ENCODE measurements at regions not wholly inside any gene's neighbourhood (a gene's known extent, or its start where the extent isn't known, plus 50 kb on each side); places are given as distances from the start of the nearest gene placed in this dataset.

DNA sequence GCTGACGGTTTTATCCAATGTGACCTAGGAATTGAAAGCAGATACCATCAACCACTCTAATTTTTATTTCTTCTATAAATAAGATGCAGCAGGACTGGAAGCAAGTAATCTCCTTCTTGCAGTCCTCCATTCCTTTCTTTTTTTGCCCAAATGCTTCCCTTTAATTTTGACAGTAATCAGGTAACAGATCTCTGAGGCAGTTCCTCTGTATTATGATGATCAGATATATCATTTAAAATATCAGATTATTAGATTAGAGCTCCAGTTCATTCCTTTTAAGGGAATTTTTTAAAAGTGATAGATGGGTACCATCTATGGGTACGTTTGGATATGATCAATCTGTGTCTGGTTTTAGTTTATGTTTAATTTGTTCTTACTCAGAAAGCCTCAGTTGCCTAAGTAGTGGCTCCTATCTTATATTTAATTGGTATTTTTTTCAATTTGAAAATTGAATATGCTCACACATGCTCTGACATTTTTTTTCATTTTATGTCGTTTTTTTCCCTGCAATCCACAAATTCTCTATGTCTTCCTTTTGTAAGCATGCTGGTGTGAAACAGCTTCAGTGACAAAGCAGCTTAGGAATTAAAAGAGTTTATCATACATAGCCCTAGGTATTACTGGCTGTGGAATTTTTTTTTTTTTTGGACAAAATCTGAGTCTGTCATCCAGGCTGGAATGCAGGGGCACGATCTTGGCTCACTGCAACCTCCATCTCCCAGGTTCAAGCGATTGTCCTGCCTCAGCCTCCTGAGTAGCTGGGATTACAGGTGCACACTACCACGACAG lies 73.7 kb upstream of the ANK2 start:
- H3K27ac ChIP-seq (ENCODE audit: low read depth, low read length), result no peak overlapping the region
- no peak overlapping the region for H3K9ac ChIP-seq (ENCODE audit: low read depth in 1 of 2, low read length in 2 of 2)
- no peaks in the 10 kb centered on the region for H3K9me3 ChIP-seq (ENCODE audit: control insufficient read depth in 1 of 2, low read length in 2 of 2)
- no peaks in the 10 kb centered on the region for H3K4me1 ChIP-seq (ENCODE audit: control insufficient read depth in 1 of 2, insufficient read depth in 2 of 2, low read length in 2 of 2)
- H3K4me3 ChIP-seq (ENCODE audit: low read depth in 1 of 2, low read length in 2 of 2), result no peak overlapping the region
- no peaks in the 10 kb centered on the region for H3K36me3 ChIP-seq (ENCODE audit: control insufficient read depth in 1 of 2, insufficient read depth in 2 of 2, low read length in 2 of 2)
- no peaks in the 10 kb centered on the region for H3K27me3 ChIP-seq (ENCODE audit: control insufficient read depth in 1 of 2, insufficient read depth in 2 of 2, low read length in 2 of 2)

DNA sequence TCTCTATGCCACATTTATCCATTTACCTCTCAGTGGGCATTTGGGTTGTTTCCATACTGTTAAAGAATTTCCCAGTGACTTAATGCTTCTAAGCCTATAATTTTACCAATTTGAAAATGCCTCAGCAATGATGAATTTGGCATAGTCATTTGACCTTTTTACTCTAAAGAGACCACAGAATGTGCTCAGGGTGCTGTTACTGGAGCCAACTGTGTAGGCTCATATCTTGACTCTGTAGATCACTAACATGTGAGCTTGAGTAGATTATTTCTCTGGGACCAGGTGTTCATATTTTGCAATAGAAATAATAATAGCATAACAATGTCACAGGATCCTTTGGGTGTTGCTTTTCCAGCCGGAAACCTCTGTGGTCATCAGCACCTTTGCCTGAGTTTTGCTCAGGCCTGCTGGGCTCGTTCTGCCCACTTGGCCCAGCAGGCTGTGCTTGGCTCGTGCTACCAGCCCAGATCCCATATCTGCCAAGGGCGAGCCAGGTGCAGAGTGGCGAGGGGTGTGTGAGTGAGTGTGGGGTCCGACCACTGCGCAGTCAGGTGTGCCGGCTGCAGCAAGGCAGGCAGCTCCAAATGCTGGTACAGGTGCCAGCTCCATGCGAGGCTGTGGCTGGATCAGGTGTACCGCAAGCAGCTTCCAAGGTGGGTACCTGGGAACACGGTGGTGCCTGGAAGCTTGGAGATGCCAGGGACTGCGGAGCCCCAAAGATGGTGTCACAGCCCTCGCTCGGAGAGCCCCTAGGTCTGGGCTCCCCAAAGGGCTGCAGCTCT lies 70.6 kb upstream of the ANK2 start:
- H3K4me3 ChIP-seq (ENCODE audit: low read depth in 1 of 2, low read length in 2 of 2), result no peak overlapping the region
- H3K9me3 ChIP-seq (ENCODE audit: control insufficient read depth in 1 of 2, low read length in 2 of 2), result no peaks in the 10 kb centered on the region
- no peak overlapping the region for H3K9ac ChIP-seq (ENCODE audit: low read depth in 1 of 2, low read length in 2 of 2)
- no peaks in the 10 kb centered on the region for H3K4me1 ChIP-seq (ENCODE audit: control insufficient read depth in 1 of 2, insufficient read depth in 2 of 2, low read length in 2 of 2)
- no peak overlapping the region for H3K27ac ChIP-seq (ENCODE audit: low read depth, low read length)
- no peaks in the 10 kb centered on the region for H3K27me3 ChIP-seq (ENCODE audit: control insufficient read depth in 1 of 2, insufficient read depth in 2 of 2, low read length in 2 of 2)
- H3K36me3 ChIP-seq (ENCODE audit: control insufficient read depth in 1 of 2, insufficient read depth in 2 of 2, low read length in 2 of 2), result no peaks in the 10 kb centered on the region

GRCh38 chr4:112979881-112980421 lies 69.5 kb upstream of the ANK2 start:
- Histone ChIP-seq H3K9me3 (ENCODE audit: control insufficient read depth in 1 of 2, low read length in 2 of 2) (no peaks in the 10 kb centered on the region), H3K36me3 (ENCODE audit: control insufficient read depth in 1 of 2, insufficient read depth in 2 of 2, low read length in 2 of 2) (no peaks in the 10 kb centered on the region), H3K4me1 (ENCODE audit: control insufficient read depth in 1 of 2, insufficient read depth in 2 of 2, low read length in 2 of 2) (no peaks in the 10 kb centered on the region), H3K27me3 (ENCODE audit: control insufficient read depth in 1 of 2, insufficient read depth in 2 of 2, low read length in 2 of 2) (no peaks in the 10 kb centered on the region), H3K9ac (ENCODE audit: low read depth in 1 of 2, low read length in 2 of 2) (no peak overlapping the region), H3K27ac (ENCODE audit: low read depth, low read length) (no peak overlapping the region), H3K4me3 (ENCODE audit: low read depth in 1 of 2, low read length in 2 of 2) (no peak overlapping the region)

DNA sequence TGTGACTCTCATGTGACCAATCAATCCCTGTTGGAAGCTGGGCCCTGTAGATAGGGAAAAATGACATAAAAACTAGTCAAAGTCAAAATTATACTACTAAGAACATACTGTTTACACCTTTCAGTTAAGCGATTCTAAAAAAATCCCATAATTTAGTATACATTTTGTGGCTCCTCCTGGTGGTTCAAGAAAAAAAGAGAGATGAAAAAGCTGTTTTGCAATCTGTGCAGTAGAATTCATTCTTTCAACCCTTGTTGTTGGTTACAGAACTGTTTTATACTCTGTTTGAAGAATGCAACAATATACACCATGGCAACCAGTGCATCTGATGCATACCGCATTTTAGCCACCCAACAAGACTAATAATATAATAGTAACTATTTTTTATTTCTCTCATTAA lies 66.8 kb upstream of the ANK2 start:
- Histone ChIP-seq H3K9me3 (ENCODE audit: control insufficient read depth in 1 of 2, low read length in 2 of 2) (no peaks in the 10 kb centered on the region), H3K27me3 (ENCODE audit: control insufficient read depth in 1 of 2, insufficient read depth in 2 of 2, low read length in 2 of 2) (no peaks in the 10 kb centered on the region), H3K36me3 (ENCODE audit: control insufficient read depth in 1 of 2, insufficient read depth in 2 of 2, low read length in 2 of 2) (no peaks in the 10 kb centered on the region)

GRCh38 chr4:112994732-112995464 lies 54.6 kb upstream of the ANK2 start:
- H3K4me3 ChIP-seq (ENCODE audit: low read depth in 1 of 2, low read length in 2 of 2), result no peak overlapping the region
- no peaks in the 10 kb centered on the region for H3K9me3 ChIP-seq (ENCODE audit: control insufficient read depth in 1 of 2, low read length in 2 of 2)
- H3K36me3 ChIP-seq (ENCODE audit: control insufficient read depth in 1 of 2, insufficient read depth in 2 of 2, low read length in 2 of 2), result no peaks in the 10 kb centered on the region
- H3K9ac ChIP-seq (ENCODE audit: low read depth in 1 of 2, low read length in 2 of 2), result no peak overlapping the region
- no peaks in the 10 kb centered on the region for H3K27me3 ChIP-seq (ENCODE audit: control insufficient read depth in 1 of 2, insufficient read depth in 2 of 2, low read length in 2 of 2)
- no peak overlapping the region for H3K27ac ChIP-seq (ENCODE audit: low read depth, low read length)
- no peaks in the 10 kb centered on the region for H3K4me1 ChIP-seq (ENCODE audit: control insufficient read depth in 1 of 2, insufficient read depth in 2 of 2, low read length in 2 of 2)

More for the DNA sequence above, 66.8 kb upstream of the ANK2 start:
- Histone ChIP-seq H3K27ac (ENCODE audit: low read depth, low read length) (no peak overlapping the region), H3K4me3 (ENCODE audit: low read depth in 1 of 2, low read length in 2 of 2) (no peak overlapping the region), H3K9ac (ENCODE audit: low read depth in 1 of 2, low read length in 2 of 2) (no peak overlapping the region), H3K4me1 (ENCODE audit: control insufficient read depth in 1 of 2, insufficient read depth in 2 of 2, low read length in 2 of 2) (no peaks in the 10 kb centered on the region)
